ENCODE measurements at regions not wholly inside any gene's neighbourhood (a gene's known extent, or its start where the extent isn't known, plus 50 kb on each side); places are given as distances from the start of the nearest gene placed in this dataset.

GRCh38 chr16:13463619-13464018 is 456.3 kb upstream of the ERCC4 start:
- intact Hi-C loops (cut with micrococcal nuclease): loop anchor here (2.0 kb wide), 1 partner anchor 21 kb away; no protein-coding TSS in a partner anchor
- DNase-seq (ENCODE audit: low read depth, low spot score): no peak
- H2AFZ ChIP-seq (ENCODE audit: low read depth, low read length, poor library complexity, severe bottlenecking): no peak overlapping the region

More at GRCh38 chr16:13463619-13464018, 456.3 kb upstream of the ERCC4 start:
- Histone ChIP-seq H3K4me3 (replicated peaks in 1 of 2; ENCODE audit: low read depth in 1 of 2, low read length in 2 of 2) (no peak overlapping the region), H3K4me1 (ENCODE audit: control insufficient read depth in 1 of 2, insufficient read depth in 2 of 2, low read length in 2 of 2) (no peaks in the 10 kb centered on the region), H3K9ac (ENCODE audit: low read length) (no peak overlapping the region), H3K4me2 (ENCODE audit: low read length) (no peak overlapping the region), H3K27me3 (ENCODE audit: insufficient read depth, low read length) (no peaks in the 10 kb centered on the region), H3K79me2 (ENCODE audit: insufficient read depth, low read length) (no peaks in the 10 kb centered on the region), H3K36me3 (ENCODE audit: control insufficient read depth in 1 of 2, insufficient read depth in 2 of 2, low read length in 2 of 2) (no peaks in the 10 kb centered on the region), H4K20me1 (ENCODE audit: insufficient read depth) (no peaks in the 10 kb centered on the region), H3K27ac (ENCODE audit: low read depth, low read length) (no peak overlapping the region), H3K9me2 (ENCODE audit: insufficient read depth) (no peaks in the 10 kb centered on the region), H3K9me3 (ENCODE audit: control insufficient read depth in 1 of 2, insufficient read depth in 1 of 2, low read depth in 1 of 2, low read length in 2 of 2) (no peaks in the 10 kb centered on the region)
- no TSS peak for BruUV-seq (replicated peaks)
- no peak for ATAC-seq
- POLR2A ChIA-PET: no interaction called here
- RAD21 ChIA-PET (ENCODE audit: low non-redundant PET in 1 of 2, low total read pairs in 2 of 2, uncharacterized antibody in 2 of 2, unreplicated experiment in 2 of 2): no interaction called here
- no peak for TF ChIP-seq POLR2AphosphoS5 (IDR thresholded peaks at IDR 0.05; ENCODE audit: low read depth, low read length)
- TF ChIP-seq ZBTB33 (IDR thresholded peaks at IDR 0.05; ENCODE audit: extremely low read depth, insufficient replicate concordance, low read length): no peak
- TF ChIP-seq YY1 (IDR thresholded peaks at IDR 0.05; ENCODE audit: extremely low read depth, insufficient replicate concordance, low read depth, low read length): no peak
- no peak for TF ChIP-seq REST (IDR thresholded peaks at IDR 0.05; ENCODE audit: low read depth)
- no peak for TF ChIP-seq EGR1 (IDR thresholded peaks at IDR 0.05; ENCODE audit: low read depth)
- no peak for TF ChIP-seq EZH2phosphoT487 (IDR thresholded peaks at IDR 0.05; ENCODE audit: borderline replicate concordance)
- TF ChIP-seq CTCF (IDR thresholded peaks at IDR 0.05 in 2 of 3, conservative IDR thresholded peaks at IDR 0.05 in 1 of 3; ENCODE audit: borderline replicate concordance in 1 of 3, insufficient read depth in 1 of 3, low read depth in 2 of 3, low read length in 2 of 3): no peak
- no peak for TF ChIP-seq JUND (IDR thresholded peaks at IDR 0.05)
- no peak for TF ChIP-seq TCF7L2 (IDR thresholded peaks at IDR 0.05; ENCODE audit: borderline replicate concordance, extremely low read depth, insufficient read depth, insufficient read length)
- TF ChIP-seq ZNF274 (IDR thresholded peaks at IDR 0.05; ENCODE audit: low read depth, low read length): no peak
- TF ChIP-seq ELF1 (IDR thresholded peaks at IDR 0.05; ENCODE audit: borderline replicate concordance, low read depth): no peak
- TF ChIP-seq ATF3 (IDR thresholded peaks at IDR 0.05): no peak
- TF ChIP-seq SP1 (IDR thresholded peaks at IDR 0.05; ENCODE audit: low read depth): no peak
- no peak for TF ChIP-seq FOSL1 (IDR thresholded peaks at IDR 0.05; ENCODE audit: low read depth)
- no peak for TF ChIP-seq SIN3A (IDR thresholded peaks at IDR 0.05; ENCODE audit: low read depth)
- no peak for TF ChIP-seq CBX3 (IDR thresholded peaks at IDR 0.05; ENCODE audit: low read depth)
- TF ChIP-seq CEBPB (IDR thresholded peaks at IDR 0.05; ENCODE audit: low read depth): no peak
- TF ChIP-seq POLR2A (IDR thresholded peaks at IDR 0.05; ENCODE audit: borderline replicate concordance, extremely low read depth, insufficient read depth, insufficient read length): no peak
- CTCF ChIA-PET: interaction anchor here (1.3 kb wide), 1 partner anchor 11 kb away, joined by 3 read pairs; no protein-coding TSS in a partner anchor
